ENCODE measurements at regions not wholly inside any gene's neighbourhood (a gene's known extent, or its start where the extent isn't known, plus 50 kb on each side); places are given as distances from the start of the nearest gene placed in this dataset.

GRCh38 chr10:110397856-110398255, 93.1 kb upstream of the SMNDC1 start:
- no peak for TF ChIP-seq CTCF (IDR thresholded peaks at IDR 0.05; ENCODE audit: insufficient read depth, low read depth, low read length, missing control alignments)
- no peak for DNase-seq (ENCODE audit: low read depth)
- no peak overlapping the region for H3K4me3 ChIP-seq (ENCODE audit: low read length)

GRCh38 chr10:110398419-110399105, 93.8 kb upstream of the SMNDC1 start:
- no peak for TF ChIP-seq CTCF (IDR thresholded peaks at IDR 0.05; ENCODE audit: insufficient read depth, low read depth, low read length, missing control alignments)
- peak; percentile 100 for DNase-seq (ENCODE audit: low read depth)
- peak overlapping the region; percentile 18 for H3K4me3 ChIP-seq (ENCODE audit: low read length)

GRCh38 chr10:110399106-110399964, 94.6 kb upstream of the SMNDC1 start:
- peak; percentile 97 for DNase-seq (ENCODE audit: low read depth)
- no peak for TF ChIP-seq CTCF (IDR thresholded peaks at IDR 0.05; ENCODE audit: insufficient read depth, low read depth, low read length, missing control alignments)
- H3K4me3 ChIP-seq (ENCODE audit: low read length), result peak overlapping the region; percentile 18

GRCh38 chr10:110399965-110400933, 95.5 kb upstream of the SMNDC1 start:
- no peak for DNase-seq (ENCODE audit: low read depth)
- no peak for TF ChIP-seq CTCF (IDR thresholded peaks at IDR 0.05; ENCODE audit: insufficient read depth, low read depth, low read length, missing control alignments)
- no peak overlapping the region for H3K4me3 ChIP-seq (ENCODE audit: low read length)

GRCh38 chr10:110401401-110402076, 96.2 kb upstream of the DUSP5 start:
- no peak for DNase-seq (ENCODE audit: low read depth)
- TF ChIP-seq CTCF (IDR thresholded peaks at IDR 0.05; ENCODE audit: insufficient read depth, low read depth, low read length, missing control alignments), result no peak

GRCh38 chr10:110402077-110402416, 95.7 kb upstream of the DUSP5 start:
- no peak for DNase-seq (ENCODE audit: low read depth)
- H3K4me3 ChIP-seq (ENCODE audit: low read length), result no peak overlapping the region
- no peak for TF ChIP-seq CTCF (IDR thresholded peaks at IDR 0.05; ENCODE audit: insufficient read depth, low read depth, low read length, missing control alignments)

More at GRCh38 chr10:110401401-110402076, 96.2 kb upstream of the DUSP5 start:
- H3K4me3 ChIP-seq (ENCODE audit: low read length), result no peak overlapping the region
